Activated T-helper 1 cell treated with anti-CD3 and anti-CD28 coated beads, Interleukin-12 subunit alpha, Interleukin-12 subunit beta, Interleukin-2, Interleukin-4 antibody, amounts not matched to agents 30 ng/mL and 10 ng/mL and 1 ng/mL, durations not matched to agents 14 hours and 24 hours and 36 hours (primary cell): ENCODE measurements at regions not wholly inside any gene's neighbourhood (a gene's known extent, or its start where the extent isn't known, plus 50 kb on each side); places are given as distances from the start of the nearest gene placed in this dataset.
"Not testable (repeated sequence)": the region's sequence is repeated elsewhere in the genome, so short reads cannot be mapped to it uniquely, and the experiment has no call there.

Experiments used
- DNase-seq: peaks from one replicate; pipeline ENCODE4 v3.0.0; 2021; ENCODE audit warnings: low spot score
- H3K27ac Mint-ChIP-seq: one replicate; pipeline ENCODE4 v1.8.0; 2021; ENCODE audit warnings: mild to moderate bottlenecking, mixed read lengths
- H3K27me3 Mint-ChIP-seq: one replicate; pipeline ENCODE4 v1.8.0; 2022; ENCODE audit warnings: mild to moderate bottlenecking, moderate library complexity, mixed read lengths; ENCODE audit not compliant: insufficient read depth
- H3K36me3 Mint-ChIP-seq: one replicate; pipeline ENCODE4 v1.8.0; 2021; ENCODE audit warnings: low read depth, mixed read lengths
- H3K4me1 Mint-ChIP-seq: one replicate; pipeline ENCODE4 v1.8.0; 2021; ENCODE audit warnings: low read depth, mixed read lengths
- H3K4me3 Mint-ChIP-seq: one replicate; pipeline ENCODE4 v1.8.0; 2021; ENCODE audit warnings: mild to moderate bottlenecking, moderate library complexity, mixed read lengths
- H3K9me3 Mint-ChIP-seq: one replicate; pipeline ENCODE4 v1.8.0; 2021; ENCODE audit warnings: mixed read lengths
- intact Hi-C: fragments of 100-400 bp; cut with micrococcal nuclease; formaldehyde crosslinking; loops from one replicate; pipeline ENCODE4 v1.15.1; 2024

- intact Hi-C loops: no loop called here
- Mint-ChIP-seq H3K27ac (no peak overlapping the region), H3K4me3 (no peak overlapping the region), H3K27me3 (no peaks in the 10 kb centered on the region), H3K36me3 (no peaks in the 10 kb centered on the region), H3K4me1 (no peaks in the 10 kb centered on the region), H3K9me3 (no peaks in the 10 kb centered on the region)
- DNase-seq: no peak
Measured at GRCh38 chr10:64765498-64765897, 1244.3 kb downstream of the REEP3 start.

GRCh38 chr10:64771253-64772050 is 1250.3 kb downstream of the REEP3 start:
- Mint-ChIP-seq H3K4me3 (no peak overlapping the region), H3K9me3 (no peaks in the 10 kb centered on the region)
- intact Hi-C loops: no loop called here

GRCh38 chr10:64773357-64773756 is 1252.2 kb downstream of the REEP3 start:
- no peaks in the 10 kb centered on the region for H3K9me3 Mint-ChIP-seq
- DNase-seq: no peak
- H3K4me1 Mint-ChIP-seq: no peaks in the 10 kb centered on the region
- no peaks in the 10 kb centered on the region for H3K27me3 Mint-ChIP-seq
- no peak overlapping the region for H3K27ac Mint-ChIP-seq
- H3K4me3 Mint-ChIP-seq: no peak overlapping the region
- H3K36me3 Mint-ChIP-seq: no peaks in the 10 kb centered on the region
- intact Hi-C loops: no loop called here

More at GRCh38 chr10:64771253-64772050, 1250.3 kb downstream of the REEP3 start:
- Mint-ChIP-seq H3K27ac (no peak overlapping the region), H3K36me3 (no peaks in the 10 kb centered on the region), H3K4me1 (no peaks in the 10 kb centered on the region), H3K27me3 (no peaks in the 10 kb centered on the region)
- no peak for DNase-seq

GRCh38 chr10:64784451-64784850 is 1263.2 kb downstream of the REEP3 start:
- peaks cover 19% of the 10 kb centered on the region for H3K9me3 Mint-ChIP-seq
- H3K27ac Mint-ChIP-seq, H3K27me3 Mint-ChIP-seq, H3K36me3 Mint-ChIP-seq, H3K4me3 Mint-ChIP-seq, H3K4me1 Mint-ChIP-seq, intact Hi-C loops, DNase-seq: not testable (repeated sequence)

DNA sequence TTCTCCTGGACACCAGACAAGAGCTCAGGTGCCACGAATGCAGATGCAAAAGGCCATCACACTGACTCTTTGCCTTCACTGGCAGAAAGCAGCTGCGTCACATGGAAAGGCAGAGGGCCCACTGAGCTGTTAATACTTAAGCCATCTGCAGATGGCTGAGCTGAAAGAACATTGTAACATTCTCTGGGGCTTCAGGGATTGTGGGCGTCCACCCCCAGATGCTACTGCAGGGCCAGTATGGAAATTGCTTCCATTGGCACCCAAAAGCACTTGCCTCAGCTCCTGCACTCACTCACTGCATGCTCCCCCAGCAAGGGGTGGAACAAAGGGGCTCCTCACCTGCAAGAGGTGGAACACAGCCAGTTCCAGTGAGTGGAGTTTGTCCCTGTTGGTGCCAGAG is 1264.6 kb downstream of the REEP3 start:
- DNase-seq: no peak
- Mint-ChIP-seq H3K27ac (no peak overlapping the region), H3K27me3 (no peaks in the 10 kb centered on the region), H3K9me3 (peaks cover 19% of the 10 kb centered on the region), H3K36me3 (no peaks in the 10 kb centered on the region), H3K4me3 (no peak overlapping the region), H3K4me1 (no peaks in the 10 kb centered on the region)
- intact Hi-C loops: no loop called here

DNA sequence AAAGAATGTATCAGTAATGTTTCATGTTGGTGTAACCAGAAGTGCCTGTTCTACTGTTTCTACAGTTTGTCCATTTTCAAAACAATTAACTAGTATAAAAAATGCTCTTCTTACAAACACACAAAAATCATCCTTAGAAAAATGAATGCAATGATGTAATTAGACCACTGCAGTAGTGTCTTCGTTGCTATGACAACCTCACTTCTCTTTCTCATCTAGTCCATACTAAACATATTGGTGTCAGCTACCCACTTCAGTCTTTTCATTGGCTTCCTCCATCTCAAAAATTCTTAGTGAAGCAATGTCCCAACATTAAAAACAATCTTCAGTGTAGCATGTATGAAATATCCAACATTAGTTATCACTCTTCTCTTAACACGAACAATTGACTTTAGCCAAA is 1265.8 kb downstream of the REEP3 start:
- no peak overlapping the region for H3K4me3 Mint-ChIP-seq
- H3K4me1 Mint-ChIP-seq: no peaks in the 10 kb centered on the region
- DNase-seq: no peak
- H3K36me3 Mint-ChIP-seq: no peaks in the 10 kb centered on the region
- no peak overlapping the region for H3K27ac Mint-ChIP-seq
- no peaks in the 10 kb centered on the region for H3K27me3 Mint-ChIP-seq
- intact Hi-C loops: no loop called here
- peaks cover 15% of the 10 kb centered on the region for H3K9me3 Mint-ChIP-seq

GRCh38 chr10:64795847-64796246 is 1274.6 kb downstream of the REEP3 start:
- intact Hi-C loops: no loop called here
- Mint-ChIP-seq H3K9me3 (peaks cover 8% of the 10 kb centered on the region), H3K4me1 (no peaks in the 10 kb centered on the region), H3K4me3 (no peak overlapping the region), H3K27me3 (no peaks in the 10 kb centered on the region), H3K36me3 (no peaks in the 10 kb centered on the region), H3K27ac (no peak overlapping the region)
- no peak for DNase-seq

DNA sequence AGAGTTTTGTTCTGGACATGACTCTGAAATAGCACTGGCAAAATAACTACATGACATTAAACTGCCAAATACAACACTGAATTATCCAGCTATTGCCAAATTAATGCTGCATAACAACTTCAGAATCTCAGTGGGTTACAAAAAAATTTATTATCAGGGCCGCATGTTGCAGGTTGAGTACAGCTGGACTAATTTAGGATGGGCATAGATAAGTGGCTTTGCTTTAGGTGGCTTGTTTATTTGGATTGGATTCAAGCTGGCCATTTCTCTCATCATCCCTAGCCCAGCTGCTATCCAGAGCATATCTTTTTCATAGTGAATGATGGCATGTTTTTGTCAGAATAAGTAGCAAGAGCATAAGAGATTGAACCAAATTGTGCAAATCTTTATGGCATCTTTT is 1277.1 kb downstream of the REEP3 start:
- peaks cover 11% of the 10 kb centered on the region for H3K9me3 Mint-ChIP-seq
- no peak overlapping the region for H3K4me3 Mint-ChIP-seq
- no peak overlapping the region for H3K27ac Mint-ChIP-seq
- H3K36me3 Mint-ChIP-seq: no peaks in the 10 kb centered on the region
- intact Hi-C loops: no loop called here
- no peaks in the 10 kb centered on the region for H3K4me1 Mint-ChIP-seq
- H3K27me3 Mint-ChIP-seq: no peaks in the 10 kb centered on the region
- DNase-seq: no peak

GRCh38 chr10:64808233-64808632 is 1287.0 kb downstream of the REEP3 start:
- DNase-seq, H3K36me3 Mint-ChIP-seq, H3K4me3 Mint-ChIP-seq, intact Hi-C loops, H3K4me1 Mint-ChIP-seq, H3K27ac Mint-ChIP-seq, H3K27me3 Mint-ChIP-seq, H3K9me3 Mint-ChIP-seq: not testable (repeated sequence)

GRCh38 chr10:64810046-64810445 is 1288.8 kb downstream of the REEP3 start:
- intact Hi-C loops, DNase-seq, H3K36me3 Mint-ChIP-seq, H3K9me3 Mint-ChIP-seq, H3K27ac Mint-ChIP-seq, H3K4me3 Mint-ChIP-seq, H3K27me3 Mint-ChIP-seq, H3K4me1 Mint-ChIP-seq: not testable (repeated sequence)

DNA sequence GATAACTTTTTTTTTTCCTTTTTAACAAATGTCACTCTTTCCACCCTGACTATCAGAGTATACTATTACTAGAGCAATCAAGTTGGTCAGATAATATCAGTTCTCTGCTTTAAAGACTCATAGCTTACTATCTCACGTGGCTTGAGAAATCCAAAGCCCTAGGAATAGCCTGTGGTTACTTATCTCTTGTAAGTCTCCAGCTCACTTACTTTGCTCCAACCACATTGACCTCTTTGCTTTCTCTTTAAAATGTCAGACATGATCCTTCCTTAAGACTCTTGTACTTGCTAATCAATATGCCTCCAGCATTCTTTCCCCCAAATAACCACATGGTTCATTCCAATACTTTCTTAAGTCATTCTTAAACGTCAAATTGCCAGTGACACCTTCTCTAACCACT is 1292.2 kb downstream of the REEP3 start:
- H3K4me1 Mint-ChIP-seq: no peaks in the 10 kb centered on the region
- intact Hi-C loops: no loop called here
- no peaks in the 10 kb centered on the region for H3K9me3 Mint-ChIP-seq
- no peaks in the 10 kb centered on the region for H3K36me3 Mint-ChIP-seq
- H3K4me3 Mint-ChIP-seq: no peak overlapping the region
- no peak overlapping the region for H3K27ac Mint-ChIP-seq
- DNase-seq: no peak
- H3K27me3 Mint-ChIP-seq: no peaks in the 10 kb centered on the region

GRCh38 chr10:64814201-64814600 is 1293.0 kb downstream of the REEP3 start:
- H3K9me3 Mint-ChIP-seq: no peaks in the 10 kb centered on the region
- DNase-seq: no peak
- H3K4me3 Mint-ChIP-seq: no peak overlapping the region
- intact Hi-C loops: no loop called here
- no peaks in the 10 kb centered on the region for H3K36me3 Mint-ChIP-seq
- no peaks in the 10 kb centered on the region for H3K27me3 Mint-ChIP-seq
- H3K4me1 Mint-ChIP-seq: no peaks in the 10 kb centered on the region
- H3K27ac Mint-ChIP-seq: no peak overlapping the region

DNA sequence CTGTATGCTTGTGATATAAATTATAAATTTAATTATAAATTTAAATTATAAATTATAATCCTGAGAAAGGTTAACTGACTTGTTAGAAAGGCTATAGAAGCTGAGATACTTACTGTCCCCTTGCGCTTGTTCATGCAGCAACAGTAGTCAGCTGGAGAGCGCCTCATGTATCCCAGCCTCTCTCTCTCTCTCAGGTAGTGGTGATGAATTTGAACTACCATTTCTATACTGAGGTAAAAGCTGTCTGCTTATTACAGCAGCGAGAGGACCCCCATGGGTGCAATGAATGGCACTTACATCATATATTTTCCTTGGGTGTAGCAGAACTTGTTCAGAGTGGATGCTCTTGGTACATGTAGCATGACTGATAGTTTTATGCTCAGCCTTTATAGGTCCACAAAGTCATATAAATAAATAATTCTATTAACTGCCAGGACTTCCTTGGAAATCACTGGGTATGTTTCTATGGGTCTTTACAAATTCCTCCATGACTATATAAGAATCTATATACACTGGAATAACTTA is 1308.7 kb downstream of the REEP3 start:
- Mint-ChIP-seq H3K36me3 (no peaks in the 10 kb centered on the region), H3K27ac (no peak overlapping the region), H3K9me3 (no peaks in the 10 kb centered on the region), H3K4me3 (no peak overlapping the region), H3K4me1 (no peaks in the 10 kb centered on the region), H3K27me3 (no peaks in the 10 kb centered on the region)
- no peak for DNase-seq
- intact Hi-C loops: no loop called here

DNA sequence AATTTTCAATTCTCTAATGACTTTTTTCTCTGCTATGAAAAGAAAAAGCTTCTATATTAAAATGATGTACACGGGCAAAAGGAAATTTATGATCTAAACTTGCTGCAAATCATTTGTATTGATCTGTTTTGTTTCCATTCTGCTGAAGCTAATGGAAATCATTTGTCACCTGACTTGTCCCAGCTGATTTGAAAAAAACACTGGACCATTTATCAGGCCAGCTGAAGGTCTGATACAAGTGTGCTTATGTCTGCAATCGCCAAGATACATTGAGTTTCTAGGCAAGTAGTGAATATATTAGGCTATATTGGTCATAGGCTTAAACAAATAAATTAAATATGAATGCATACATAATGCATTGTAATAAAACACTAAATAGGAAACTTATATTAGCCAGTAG is 1309.7 kb downstream of the REEP3 start:
- Mint-ChIP-seq H3K4me1 (no peaks in the 10 kb centered on the region), H3K36me3 (no peaks in the 10 kb centered on the region), H3K9me3 (no peaks in the 10 kb centered on the region), H3K27ac (no peak overlapping the region), H3K27me3 (no peaks in the 10 kb centered on the region), H3K4me3 (no peak overlapping the region)
- no peak for DNase-seq
- intact Hi-C loops: no loop called here
